Astrocyte of the spinal cord (primary cell): ENCODE measurements at regions not wholly inside any gene's neighbourhood (a gene's known extent, or its start where the extent isn't known, plus 50 kb on each side); places are given as distances from the start of the nearest gene placed in this dataset.
"Not testable (repeated sequence)": the region's sequence is repeated elsewhere in the genome, so short reads cannot be mapped to it uniquely, and the experiment has no call there.

Source experiments
- DNase-seq: peaks from one replicate; pipeline ENCODE4 v3.0.0; 2011; ENCODE audit warnings: low read depth, low spot score
- H3K4me3 ChIP-seq: 2 replicates; pipeline ENCODE4 v1.5.1; 2011; ENCODE audit warnings: low read depth, mild to moderate bottlenecking, low read length, moderate library complexity
- in situ Hi-C: cut with HindIII; loops from 2 replicates; pipeline ENCODE4 v1.10.0; 2017; ENCODE audit warnings: low sequenced_read_pairs
- TF ChIP-seq, protein P1 (sequence below): IDR thresholded peaks from 2 replicates; pipeline ENCODE4 v1.5.1; 2012; ENCODE audit warnings: low read depth, mild to moderate bottlenecking, low read length, inconsistent platforms

- DNase-seq, result peak; percentile 33
- in situ Hi-C loops, result no loop called here
- no peak overlapping the region for H3K4me3 ChIP-seq
- TF ChIP-seq, protein P1, sequence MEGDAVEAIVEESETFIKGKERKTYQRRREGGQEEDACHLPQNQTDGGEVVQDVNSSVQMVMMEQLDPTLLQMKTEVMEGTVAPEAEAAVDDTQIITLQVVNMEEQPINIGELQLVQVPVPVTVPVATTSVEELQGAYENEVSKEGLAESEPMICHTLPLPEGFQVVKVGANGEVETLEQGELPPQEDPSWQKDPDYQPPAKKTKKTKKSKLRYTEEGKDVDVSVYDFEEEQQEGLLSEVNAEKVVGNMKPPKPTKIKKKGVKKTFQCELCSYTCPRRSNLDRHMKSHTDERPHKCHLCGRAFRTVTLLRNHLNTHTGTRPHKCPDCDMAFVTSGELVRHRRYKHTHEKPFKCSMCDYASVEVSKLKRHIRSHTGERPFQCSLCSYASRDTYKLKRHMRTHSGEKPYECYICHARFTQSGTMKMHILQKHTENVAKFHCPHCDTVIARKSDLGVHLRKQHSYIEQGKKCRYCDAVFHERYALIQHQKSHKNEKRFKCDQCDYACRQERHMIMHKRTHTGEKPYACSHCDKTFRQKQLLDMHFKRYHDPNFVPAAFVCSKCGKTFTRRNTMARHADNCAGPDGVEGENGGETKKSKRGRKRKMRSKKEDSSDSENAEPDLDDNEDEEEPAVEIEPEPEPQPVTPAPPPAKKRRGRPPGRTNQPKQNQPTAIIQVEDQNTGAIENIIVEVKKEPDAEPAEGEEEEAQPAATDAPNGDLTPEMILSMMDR, result peak; percentile 80
Observed at GRCh38 chr2:236352761-236353593, 88.8 kb upstream of the ASB18 start.

DNA sequence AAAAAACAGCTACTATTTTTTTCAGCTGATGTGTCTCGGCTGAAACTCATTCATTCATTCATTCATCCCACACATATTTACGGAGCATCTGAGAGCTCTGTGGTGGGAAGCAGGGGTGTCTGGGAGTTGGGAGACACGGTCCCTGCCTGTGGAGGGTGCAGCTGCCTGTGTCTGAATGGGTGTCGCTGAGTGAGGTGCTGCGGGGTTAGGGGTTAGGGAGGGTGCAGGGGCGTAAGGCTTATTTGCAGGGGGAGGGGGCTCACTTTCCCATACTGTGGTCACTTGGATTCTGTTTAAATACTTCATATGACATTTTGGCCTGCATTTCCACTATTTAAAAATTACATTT lies 89.4 kb upstream of the ASB18 start:
- no peak overlapping the region for H3K4me3 ChIP-seq
- DNase-seq, result no peak
- in situ Hi-C loops, result no loop called here
- TF ChIP-seq, protein P1, result no peak

DNA sequence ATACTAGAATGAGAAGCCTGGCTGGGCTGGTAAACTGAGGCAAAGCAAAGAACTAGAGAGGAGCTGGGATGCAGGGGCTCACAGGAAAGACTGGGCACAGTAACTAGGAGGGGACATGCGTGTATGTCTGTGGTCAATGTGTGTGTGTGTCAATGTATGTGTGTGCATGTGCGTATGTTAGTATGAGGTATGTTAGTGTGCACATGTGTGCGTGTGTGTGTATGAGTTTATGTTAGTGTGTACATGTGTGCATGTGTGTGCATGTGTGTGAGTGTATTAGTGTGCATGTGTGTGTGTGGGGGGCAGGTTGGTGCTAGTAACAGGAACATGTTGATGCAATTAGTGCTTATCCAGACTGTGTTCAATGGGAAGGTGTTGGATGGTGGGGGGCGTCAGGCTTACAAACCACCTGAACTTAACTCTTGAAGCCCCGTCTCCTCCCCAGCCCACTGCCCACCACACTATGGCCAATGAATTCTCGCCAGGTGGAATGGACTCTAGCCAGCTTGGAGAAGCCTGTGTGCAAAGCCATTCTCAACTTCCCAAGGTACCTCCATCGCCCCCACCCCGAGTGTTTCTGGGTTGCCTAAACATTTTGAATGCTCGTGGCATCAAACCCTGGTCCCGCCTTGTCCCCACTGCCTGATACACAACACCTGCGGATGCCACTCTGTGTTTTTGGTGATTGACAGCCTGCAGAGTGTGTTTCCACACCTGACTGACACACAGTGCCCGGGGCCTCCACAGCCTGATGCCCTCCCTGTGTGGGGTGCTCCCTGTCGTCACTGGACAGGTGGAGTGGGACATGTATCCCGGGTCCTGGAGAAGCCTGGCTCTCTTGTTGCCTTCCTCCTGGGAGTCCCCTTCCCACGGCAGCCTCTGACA lies 90.1 kb upstream of the ASB18 start:
- DNase-seq, result no peak
- in situ Hi-C loops, result no loop called here
- TF ChIP-seq, protein P1, result no peak
- H3K4me3 ChIP-seq, result no peak overlapping the region

DNA sequence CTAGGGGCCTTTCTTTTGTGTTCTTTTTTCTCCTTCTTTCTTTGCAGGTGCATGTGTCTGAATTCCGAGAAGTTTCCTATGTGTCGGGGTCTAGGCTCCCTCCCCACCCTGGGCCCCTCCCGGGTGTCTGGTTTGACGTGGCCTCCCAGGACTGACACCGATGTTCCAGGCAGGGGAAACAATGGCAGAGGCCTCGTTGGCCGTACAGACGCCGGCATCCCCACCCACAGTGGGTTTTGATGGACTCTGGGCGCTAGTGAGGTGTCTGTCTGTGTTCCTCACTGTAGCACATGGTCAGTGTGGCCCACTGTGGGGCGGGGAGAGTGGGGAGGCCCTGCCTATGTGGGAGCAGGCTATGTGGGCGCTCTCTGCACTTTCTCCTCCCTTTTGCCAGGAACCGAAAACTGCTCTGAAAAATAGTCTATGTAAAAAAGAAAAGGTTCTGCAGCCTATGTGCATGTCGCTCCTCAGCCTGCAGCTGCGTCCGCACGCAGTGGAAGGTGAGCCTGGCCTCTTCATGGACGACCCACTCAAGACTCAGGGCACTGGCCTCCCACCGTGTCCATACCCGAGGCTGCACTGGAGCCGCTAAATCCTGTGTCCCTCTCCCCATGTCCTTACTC lies 90.9 kb upstream of the ASB18 start:
- no peak for DNase-seq
- no peak overlapping the region for H3K4me3 ChIP-seq
- in situ Hi-C loops, result no loop called here
- TF ChIP-seq, protein P1, result no peak

DNA sequence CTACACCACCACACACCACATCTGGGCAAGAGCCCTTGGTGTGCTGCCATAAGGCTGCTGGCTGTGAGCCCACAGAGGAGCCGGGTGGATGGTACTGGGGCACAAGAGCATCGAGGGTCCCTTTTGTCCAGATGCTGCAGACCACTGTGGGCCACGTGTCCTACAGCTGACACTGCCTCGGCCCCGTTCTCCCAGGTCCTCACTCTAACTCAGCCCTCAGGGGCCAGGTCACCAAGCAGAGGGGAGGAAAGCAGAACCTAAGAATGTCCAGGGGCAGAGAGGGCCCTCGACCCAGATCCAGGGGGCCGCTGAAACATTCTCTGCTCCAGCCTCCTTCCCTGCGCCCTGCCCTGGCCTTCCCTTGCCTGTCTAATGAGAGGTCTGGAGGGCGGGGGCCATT lies 91.7 kb upstream of the ASB18 start:
- in situ Hi-C loops, result no loop called here
- H3K4me3 ChIP-seq, result no peak overlapping the region
- TF ChIP-seq, protein P1, result no peak
- no peak for DNase-seq

DNA sequence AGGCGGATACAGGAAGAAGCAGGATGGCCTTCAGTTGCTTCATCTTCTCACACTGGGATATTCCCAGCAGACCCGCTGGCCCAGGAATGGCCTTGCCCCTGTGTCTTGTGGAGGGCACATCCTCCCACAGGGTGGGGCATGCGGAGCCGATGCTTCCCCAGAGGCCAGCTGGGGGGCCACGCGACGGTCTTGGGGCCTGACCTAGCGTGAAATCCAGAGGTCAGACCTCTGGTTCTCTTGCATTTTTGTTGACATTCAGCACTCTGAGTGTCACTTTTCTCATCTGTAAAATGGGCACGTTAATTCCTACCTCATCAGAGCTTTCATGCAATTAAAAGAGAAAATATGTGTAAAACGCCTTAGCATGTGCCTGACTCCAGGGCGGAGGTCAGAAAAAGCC lies 92.1 kb upstream of the ASB18 start:
- H3K4me3 ChIP-seq, DNase-seq, in situ Hi-C loops: not testable (repeated sequence)

DNA sequence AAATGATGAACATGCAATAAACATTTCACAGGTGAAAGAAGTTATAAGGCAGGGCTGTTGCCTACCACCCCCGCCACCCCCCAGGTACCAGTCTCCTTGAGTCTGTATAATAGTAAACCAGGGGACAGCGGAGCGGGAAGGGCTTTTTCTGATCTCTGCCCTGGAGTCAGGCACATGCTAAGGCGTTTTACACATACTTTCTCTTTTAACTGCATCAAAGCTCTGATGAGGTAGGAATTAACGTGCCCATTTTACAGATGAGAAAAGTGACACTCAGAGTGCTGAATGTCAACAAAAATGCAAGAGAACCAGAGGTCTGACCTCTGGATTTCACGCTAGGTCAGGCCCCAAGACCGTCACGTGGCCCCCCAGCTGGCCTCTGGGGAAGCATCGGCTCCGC lies 94.3 kb upstream of the ASB18 start:
- H3K4me3 ChIP-seq, DNase-seq, in situ Hi-C loops: not testable (repeated sequence)
